Activated naive CD4-positive, alpha-beta T cell treated with anti-CD3 and anti-CD28 coated beads, Interleukin-2, amount 50 U/mL, for 72 hours (primary cell): ENCODE measurements at regions not wholly inside any gene's neighbourhood (a gene's known extent, or its start where the extent isn't known, plus 50 kb on each side); places are given as distances from the start of the nearest gene placed in this dataset.
"Not testable (repeated sequence)": the region's sequence is repeated elsewhere in the genome, so short reads cannot be mapped to it uniquely, and the experiment has no call there.

Experiments used
- ATAC-seq, 2 donors: fragments of 150-1000 bp; cut with Tn5 transposase; 2 replicates each; pipeline ENCODE4 v1.10.0; 2021; ENCODE audit warnings: mild to moderate bottlenecking in 2 of 2, moderate library complexity in 2 of 2
- DNase-seq, 2 donors: peaks; one replicate each; pipeline ENCODE4 v3.0.0; 2021 to 2022; ENCODE audit warnings: low spot score in 2 of 2
- H3K27ac Mint-ChIP-seq, 2 donors: one replicate each; pipeline ENCODE4 v1.8.0; 2022; ENCODE audit warnings: mild to moderate bottlenecking in 2 of 2, mixed read lengths in 2 of 2
- H3K36me3 Mint-ChIP-seq, 2 donors: one replicate each; pipeline ENCODE4 v1.8.0; 2022; ENCODE audit warnings: mixed read lengths in 2 of 2
- H3K9me3 Mint-ChIP-seq, 2 donors: one replicate each; pipeline ENCODE4 v1.8.0; 2022; ENCODE audit warnings: mixed read lengths in 2 of 2

DNA sequence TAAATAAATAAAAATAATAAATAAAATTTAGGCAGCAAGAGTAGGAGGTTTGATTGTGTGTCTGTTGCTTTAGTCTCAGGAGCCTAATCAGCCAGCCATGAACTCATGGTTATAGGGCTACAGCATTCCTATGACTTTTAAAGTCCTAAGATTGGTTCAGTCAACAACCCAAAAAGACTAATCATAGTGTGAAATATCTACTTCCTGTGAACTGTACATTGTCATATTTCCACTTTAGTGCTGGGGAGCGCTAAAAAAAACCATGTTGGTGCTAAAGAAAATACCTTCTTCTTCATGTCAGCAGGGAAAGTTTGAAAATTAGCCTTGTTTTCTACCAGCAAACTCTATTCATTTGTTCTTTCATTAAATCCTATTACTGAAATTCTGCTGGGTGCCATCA, 521.6 kb downstream of the RNF144A start:
- ATAC-seq, result no peak
- H3K36me3 Mint-ChIP-seq, result peaks cover 43 to 79% of the 10 kb centered on the region in 2 donors
- peaks cover 32 to 36% of the 10 kb centered on the region in 2 donors for H3K9me3 Mint-ChIP-seq
- H3K27ac Mint-ChIP-seq, result peak overlapping the region in 1 of 2 donors; percentile 89
- DNase-seq, result no peak

- no peak for ATAC-seq
- no peak for DNase-seq
- H3K9me3 Mint-ChIP-seq, result peaks cover 24 to 30% of the 10 kb centered on the region in 2 donors
- no peak overlapping the region for H3K27ac Mint-ChIP-seq
- H3K36me3 Mint-ChIP-seq, result peaks cover 47 to 75% of the 10 kb centered on the region in 2 donors
These were observed 523.8 kb downstream of the RNF144A start for GRCh38 chr2:7440977-7441376.

GRCh38 chr2:7441841-7442240, 524.6 kb downstream of the RNF144A start:
- H3K36me3 Mint-ChIP-seq, result peaks cover 47 to 72% of the 10 kb centered on the region in 2 donors
- peaks cover 24 to 30% of the 10 kb centered on the region in 2 donors for H3K9me3 Mint-ChIP-seq
- ATAC-seq, result peak in 1 of 2 donors; percentile 23
- peak overlapping the region in 1 of 2 donors; percentile 81 for H3K27ac Mint-ChIP-seq
- not testable (repeated sequence) for DNase-seq

DNA sequence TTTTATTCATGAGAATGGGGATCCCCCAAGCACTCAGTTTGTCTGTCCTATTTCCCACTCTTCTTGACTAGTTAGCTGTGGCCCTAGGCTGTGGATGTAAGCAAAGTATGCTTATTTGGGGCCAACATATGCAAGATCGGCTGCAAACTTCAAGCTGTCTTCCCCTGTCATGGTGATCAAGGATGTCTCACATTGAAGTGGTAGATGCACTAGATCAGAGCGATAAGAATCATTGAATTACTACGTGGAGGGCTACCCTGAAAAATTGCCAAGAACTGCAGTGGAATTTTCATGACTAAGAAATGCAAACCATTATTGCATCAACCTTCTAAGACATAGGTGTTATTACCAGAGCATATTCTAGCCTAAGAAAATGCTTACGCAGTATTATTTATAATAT, 527.4 kb downstream of the RNF144A start:
- DNase-seq (no peak), ATAC-seq (peak; percentile 16 to 29)
- peaks cover 47 to 79% of the 10 kb centered on the region in 2 donors for H3K36me3 Mint-ChIP-seq
- H3K9me3 Mint-ChIP-seq, result peaks cover 24 to 30% of the 10 kb centered on the region in 2 donors
- H3K27ac Mint-ChIP-seq, result no peak overlapping the region

- ATAC-seq, result no peak
- DNase-seq, result no peak
- peaks cover 27 to 51% of the 10 kb centered on the region in 2 donors for H3K36me3 Mint-ChIP-seq
- peak overlapping the region in 1 of 2 donors; percentile 93 for H3K27ac Mint-ChIP-seq
- peaks cover 9 to 11% of the 10 kb centered on the region in 2 donors for H3K9me3 Mint-ChIP-seq
These were observed 531.5 kb downstream of the RNF144A start for GRCh38 chr2:7448578-7449264.

GRCh38 chr2:7449298-7449697, 532.1 kb downstream of the RNF144A start:
- DNase-seq, result no peak
- peaks cover 22 to 45% of the 10 kb centered on the region in 2 donors for H3K36me3 Mint-ChIP-seq
- H3K9me3 Mint-ChIP-seq, result peaks cover 9 to 11% of the 10 kb centered on the region in 2 donors
- H3K27ac Mint-ChIP-seq, result peak overlapping the region in 1 of 2 donors; percentile 93
- no peak for ATAC-seq

- Mint-ChIP-seq H3K27ac (peak overlapping the region; percentile 1 to 93), H3K9me3 (peaks cover 9 to 11% of the 10 kb centered on the region in 2 donors), H3K36me3 (peaks cover 18 to 38% of the 10 kb centered on the region in 2 donors)
- ATAC-seq, result peak; percentile 85 to 94
- DNase-seq, result peak in 1 of 2 donors; percentile 40
These were observed 533.1 kb downstream of the RNF144A start for GRCh38 chr2:7450188-7450832.

GRCh38 chr2:7450833-7451190, 533.6 kb downstream of the RNF144A start:
- Mint-ChIP-seq H3K36me3 (peaks cover 14 to 33% of the 10 kb centered on the region in 2 donors), H3K27ac (peak overlapping the region; percentile 1 to 93), H3K9me3 (peaks cover 7 to 9% of the 10 kb centered on the region in 2 donors)
- peak; percentile 28 to 68 for ATAC-seq
- DNase-seq, result no peak

GRCh38 chr2:7452110-7452876, 535.1 kb downstream of the RNF144A start:
- Mint-ChIP-seq H3K27ac (peak overlapping the region; percentile 88 to 93), H3K9me3 (peaks cover 6 to 9% of the 10 kb centered on the region in 2 donors), H3K36me3 (peaks cover 12 to 26% of the 10 kb centered on the region in 2 donors)
- DNase-seq (no peak), ATAC-seq (peak in 1 of 2 donors; percentile 14)

- no peak for ATAC-seq
- peaks cover 7 to 12% of the 10 kb centered on the region in 2 donors for H3K36me3 Mint-ChIP-seq
- DNase-seq, result no peak
- no peak overlapping the region for H3K27ac Mint-ChIP-seq
- H3K9me3 Mint-ChIP-seq, result peaks cover 0 to 9% of the 10 kb centered on the region in 2 donors
These were observed 537.4 kb downstream of the RNF144A start for GRCh38 chr2:7454592-7454991.

GRCh38 chr2:7456762-7457161, 539.5 kb downstream of the RNF144A start:
- Mint-ChIP-seq H3K27ac (no peak overlapping the region), H3K36me3 (peaks cover 6 to 12% of the 10 kb centered on the region in 2 donors), H3K9me3 (peaks cover under 1 to 9% of the 10 kb centered on the region in 2 donors)
- DNase-seq (no peak), ATAC-seq (no peak)

- no peak overlapping the region for H3K27ac Mint-ChIP-seq
- no peaks in the 10 kb centered on the region for H3K36me3 Mint-ChIP-seq
- H3K9me3 Mint-ChIP-seq, result peaks cover 0 to 4% of the 10 kb centered on the region in 2 donors
- DNase-seq (no peak), ATAC-seq (no peak)
These were observed 540.9 kb downstream of the RNF144A start for GRCh38 chr2:7458066-7458465.

GRCh38 chr2:7467782-7468447, 550.7 kb downstream of the RNF144A start:
- ATAC-seq, result peak; percentile 96 to 97
- DNase-seq, result peak in 1 of 2 donors; percentile 31
- H3K27ac Mint-ChIP-seq, result peak overlapping the region; percentile 79 to 91
- peaks cover 6 to 24% of the 10 kb centered on the region in 2 donors for H3K36me3 Mint-ChIP-seq
- peaks cover 0 to 10% of the 10 kb centered on the region in 2 donors for H3K9me3 Mint-ChIP-seq

DNA sequence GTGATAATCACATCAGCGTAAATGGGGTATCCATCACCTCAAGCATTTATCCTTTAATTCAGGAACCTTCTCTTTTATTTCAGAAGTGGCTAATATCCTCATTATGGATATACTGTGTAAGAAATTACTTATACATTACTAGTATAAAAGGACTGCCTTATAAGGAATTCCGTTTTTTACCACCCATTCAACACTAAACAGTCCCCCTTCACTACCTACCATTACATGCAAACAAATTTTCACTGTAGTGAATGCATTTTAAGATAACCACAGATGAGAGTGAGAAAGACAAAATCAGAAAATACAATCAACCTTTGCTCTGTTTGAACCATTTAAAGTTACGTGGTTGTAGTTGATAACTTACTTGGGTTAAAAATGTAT, 551.2 kb downstream of the RNF144A start:
- DNase-seq (no peak), ATAC-seq (peak in 1 of 2 donors; percentile 11)
- H3K9me3 Mint-ChIP-seq, result peaks cover 0 to 10% of the 10 kb centered on the region in 2 donors
- peaks cover 6 to 24% of the 10 kb centered on the region in 2 donors for H3K36me3 Mint-ChIP-seq
- peak overlapping the region; percentile 73 to 91 for H3K27ac Mint-ChIP-seq

DNA sequence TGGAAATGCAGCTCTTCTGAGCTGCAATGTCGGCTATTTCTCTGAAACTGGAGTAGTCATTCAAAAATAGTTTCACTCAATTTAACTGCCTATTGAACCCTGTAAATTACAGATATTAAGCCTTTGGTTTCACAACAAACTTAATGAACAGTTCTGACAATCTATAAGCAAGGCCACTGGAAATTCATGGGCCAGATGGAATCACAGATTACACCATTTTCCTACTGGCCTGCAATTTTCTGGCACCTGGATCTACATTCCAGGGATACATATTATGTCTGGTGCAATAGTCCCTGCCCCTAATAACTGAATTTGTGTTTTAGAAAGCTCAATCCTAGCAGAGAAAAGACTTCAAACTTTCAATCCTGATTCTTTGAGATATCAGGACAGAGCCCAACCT, 551.7 kb downstream of the RNF144A start:
- DNase-seq (no peak), ATAC-seq (no peak)
- Mint-ChIP-seq H3K9me3 (peaks cover 0 to 10% of the 10 kb centered on the region in 2 donors), H3K27ac (peak overlapping the region in 1 of 2 donors; percentile 91), H3K36me3 (peaks cover 6 to 24% of the 10 kb centered on the region in 2 donors)

DNA sequence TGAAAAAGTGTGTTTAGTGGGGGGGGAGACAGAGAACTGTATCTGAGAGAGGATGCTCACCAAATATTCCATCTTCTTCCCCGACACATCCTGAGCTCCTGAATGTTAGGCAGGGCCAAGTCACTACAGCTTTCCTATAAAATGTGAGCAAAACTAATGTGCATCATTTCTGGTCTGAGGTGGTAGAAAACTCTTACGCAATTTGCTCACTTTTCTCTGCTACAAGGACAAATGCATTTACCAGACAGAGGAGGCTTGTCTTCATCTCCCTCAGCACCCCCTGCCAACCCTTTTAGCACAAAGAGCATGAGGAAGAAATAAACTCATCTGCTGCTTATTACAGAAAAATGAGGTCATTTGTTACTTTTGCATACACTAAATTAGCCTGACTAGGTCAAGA, 554.0 kb downstream of the RNF144A start:
- H3K9me3 Mint-ChIP-seq, result peaks cover 0 to 4% of the 10 kb centered on the region in 2 donors
- peak overlapping the region in 1 of 2 donors; percentile 49 for H3K27ac Mint-ChIP-seq
- H3K36me3 Mint-ChIP-seq, result peaks cover 6 to 11% of the 10 kb centered on the region in 2 donors
- DNase-seq (no peak), ATAC-seq (peak in 1 of 2 donors; percentile 28)
